CD14-positive monocyte (primary cell): ENCODE measurements at regions not wholly inside any gene's neighbourhood (a gene's known extent, or its start where the extent isn't known, plus 50 kb on each side); places are given as distances from the start of the nearest gene placed in this dataset.

Experiments used
- DNase-seq, 3 donors: peaks; one replicate each; pipeline ENCODE4 v3.0.0-alpha.2; 2011 to 2022
- H2AFZ ChIP-seq: 2 replicates; pipeline ENCODE4 v1.6.0; 2012; ENCODE audit warnings: mild to moderate bottlenecking, low read depth, low read length, inconsistent platforms; ENCODE audit not compliant: insufficient read depth, poor library complexity, severe bottlenecking
- H3K27ac ChIP-seq, 2 donors: 1 replicate in 1 of 2; 2 replicates in 1 of 2; pipeline ENCODE4 v1.5.1; 2012 to 2013; ENCODE audit warnings: low read length in 2 of 2, control low read depth in 1 of 2, inconsistent platforms in 1 of 2, low read depth in 1 of 2, mild to moderate bottlenecking in 1 of 2
- H3K27me3 ChIP-seq, 2 donors: one replicate each; pipeline versions ENCODE4 v1.6.0 to v1.6.1; 2011 to 2013; ENCODE audit warnings: low read length in 2 of 2; ENCODE audit not compliant: control insufficient read depth in 2 of 2, insufficient read depth in 2 of 2
- H3K36me3 ChIP-seq, 2 donors: replicated peaks in 1 of 2; 1 replicate in 1 of 2; 2 replicates in 1 of 2; pipeline versions ENCODE4 v1.5.1 to v1.6.1; 2012 to 2013; ENCODE audit warnings: low read length in 2 of 2, control low read depth in 1 of 2, inconsistent platforms in 1 of 2, mild to moderate bottlenecking in 1 of 2; ENCODE audit not compliant: insufficient read depth in 2 of 2, control insufficient read depth in 1 of 2
- H3K4me1 ChIP-seq, 2 donors: 1 replicate in 1 of 2; 2 replicates in 1 of 2; pipeline versions ENCODE4 v1.5.1 to v1.6.1; 2012 to 2013; ENCODE audit warnings: low read length in 2 of 2, control low read depth in 1 of 2, inconsistent platforms in 1 of 2, mild to moderate bottlenecking in 1 of 2, moderate library complexity in 1 of 2; ENCODE audit not compliant: insufficient read depth in 2 of 2, control insufficient read depth in 1 of 2
- H3K4me2 ChIP-seq: replicated peaks from 2 replicates; pipeline ENCODE3; 2012; ENCODE audit warnings: low read length, moderate library complexity, mild to moderate bottlenecking; ENCODE audit not compliant: poor library complexity, severe bottlenecking; ENCODE audit errors: extremely low read depth
- H3K4me3 ChIP-seq, 3 experiments: fragments of 200-600 bp in 1 of 3; sonication (generic) in 1 of 3; replicated peaks in 1 of 3; 1 replicate in 2 of 3; 2 replicates in 1 of 3; pipeline ENCODE4 v1.5.1; 2011 to 2013; ENCODE audit warnings: low read length in 3 of 3, mild to moderate bottlenecking in 3 of 3, control low read depth in 2 of 3, low read depth in 2 of 3, inconsistent platforms in 1 of 3, moderate library complexity in 1 of 3
- H3K79me2 ChIP-seq: 2 replicates; pipeline ENCODE4 v1.6.0; 2012; ENCODE audit warnings: mild to moderate bottlenecking, control low read depth, inconsistent platforms, low read length, moderate library complexity; ENCODE audit not compliant: insufficient read depth
- H3K9ac ChIP-seq: 2 replicates; pipeline ENCODE4 v1.6.0; 2017; ENCODE audit warnings: low read length, mild to moderate bottlenecking; ENCODE audit not compliant: insufficient read depth, poor library complexity, severe bottlenecking
- H3K9me3 ChIP-seq, 2 donors: replicated peaks in 1 of 2; 1 replicate in 1 of 2; 2 replicates in 1 of 2; pipeline versions ENCODE4 v1.5.1 to v1.6.1; 2012 to 2013; ENCODE audit warnings: low read length in 2 of 2, control low read depth in 1 of 2; ENCODE audit not compliant: control insufficient read depth in 1 of 2, insufficient read depth in 1 of 2
- H4K20me1 ChIP-seq: 2 replicates; pipeline ENCODE4 v1.6.0; 2012; ENCODE audit warnings: mild to moderate bottlenecking, low read length, control low read depth, moderate library complexity; ENCODE audit not compliant: insufficient read depth
- H3K27ac Mint-ChIP-seq, 7 donors: one replicate each; pipeline ENCODE4 v1.8.0; 2020; ENCODE audit warnings: mild to moderate bottlenecking in 7 of 7, mixed read lengths in 7 of 7, moderate library complexity in 6 of 7, inconsistent platforms in 2 of 7
- H3K27me3 Mint-ChIP-seq, 3 donors: one replicate each; pipeline ENCODE4 v1.8.0; 2021 to 2022; ENCODE audit warnings: low read depth in 3 of 3, mild to moderate bottlenecking in 3 of 3, mixed read lengths in 3 of 3, moderate library complexity in 3 of 3, inconsistent platforms in 1 of 3
- H3K36me3 Mint-ChIP-seq, 2 donors: one replicate each; pipeline ENCODE4 v1.8.0; 2020; ENCODE audit warnings: mixed read lengths in 2 of 2, inconsistent platforms in 1 of 2, mild to moderate bottlenecking in 1 of 2
- H3K4me1 Mint-ChIP-seq: one replicate; pipeline ENCODE4 v1.8.0; 2020; ENCODE audit warnings: mild to moderate bottlenecking, mixed read lengths
- H3K4me3 Mint-ChIP-seq, 2 donors: one replicate each; pipeline ENCODE4 v1.8.0; 2020; ENCODE audit warnings: mild to moderate bottlenecking in 2 of 2, mixed read lengths in 2 of 2, moderate library complexity in 1 of 2
- H3K9me3 Mint-ChIP-seq, 7 donors: one replicate each; pipeline ENCODE4 v1.8.0; 2020 to 2022; ENCODE audit warnings: mixed read lengths in 7 of 7, mild to moderate bottlenecking in 6 of 7, moderate library complexity in 6 of 7, inconsistent platforms in 2 of 7
- CTCF ChIP-seq: fragments of 200-600 bp; IDR thresholded peaks from one replicate; pipeline ENCODE4 v1.8.0; 2022; ENCODE audit warnings: antibody characterized with exemption, mild to moderate bottlenecking
- WGBS: methylation state at CpG from one replicate; pipeline ENCODE4 v1.1.5; 2013; ENCODE audit warnings: missing lambda C conversion rate; ENCODE audit not compliant: insufficient coverage; 5-methylcytosine and 5-hydroxymethylcytosine counted together
- intact Hi-C, 2 donors: fragments of 100-400 bp; cut with micrococcal nuclease; formaldehyde crosslinking; loops; one replicate each; pipeline versions ENCODE4 v1.15.0 to v1.15.1; 2023

DNA sequence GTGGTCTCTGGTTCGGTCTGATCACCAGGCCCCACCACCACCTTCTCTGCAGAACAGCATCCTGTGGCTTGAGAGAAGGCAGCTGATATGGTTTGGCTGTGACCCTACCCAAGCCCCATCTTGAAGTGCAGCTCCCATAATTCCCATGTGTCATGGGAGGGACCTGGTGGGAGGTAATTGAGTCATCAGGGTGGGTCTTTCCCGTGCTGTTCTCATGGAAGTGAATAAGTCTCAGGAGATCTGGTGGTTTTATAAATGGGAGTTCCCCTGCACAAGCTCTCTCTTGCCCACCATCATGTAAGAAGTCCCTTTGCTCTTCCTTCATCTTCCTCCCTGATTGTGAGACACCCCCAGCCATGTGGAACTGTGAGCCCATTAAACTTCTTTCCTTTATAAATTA, 352.3 kb upstream of the CDH5 start:
- Mint-ChIP-seq H3K36me3 (no peaks in the 10 kb centered on the region), H3K4me3 (no peak overlapping the region), H3K9me3 (peaks cover 0 to 3% (median 0%) of the 10 kb centered on the region in 7 donors), H3K4me1 (no peaks in the 10 kb centered on the region), H3K27ac (peak overlapping the region in 1 of 7 donors; percentile 1), H3K27me3 (peaks cover 2 to 8% (median 4%) of the 10 kb centered on the region in 3 donors)
- Histone ChIP-seq H2AFZ (no peak overlapping the region), H3K4me3 (no peak overlapping the region), H3K36me3 (no peaks in the 10 kb centered on the region), H3K27ac (no peak overlapping the region), H3K27me3 (no peaks in the 10 kb centered on the region), H3K9me3 (no peaks in the 10 kb centered on the region), H3K9ac (no peak overlapping the region), H3K79me2 (no peaks in the 10 kb centered on the region), H4K20me1 (no peaks in the 10 kb centered on the region), H3K4me2 (no peak overlapping the region), H3K4me1 (no peaks in the 10 kb centered on the region)
- no peak for DNase-seq
- WGBS, result no CpG with 5 or more reads among the region's 2 CpGs
- intact Hi-C loops, result no loop called here
- TF ChIP-seq CTCF, result no peak

DNA sequence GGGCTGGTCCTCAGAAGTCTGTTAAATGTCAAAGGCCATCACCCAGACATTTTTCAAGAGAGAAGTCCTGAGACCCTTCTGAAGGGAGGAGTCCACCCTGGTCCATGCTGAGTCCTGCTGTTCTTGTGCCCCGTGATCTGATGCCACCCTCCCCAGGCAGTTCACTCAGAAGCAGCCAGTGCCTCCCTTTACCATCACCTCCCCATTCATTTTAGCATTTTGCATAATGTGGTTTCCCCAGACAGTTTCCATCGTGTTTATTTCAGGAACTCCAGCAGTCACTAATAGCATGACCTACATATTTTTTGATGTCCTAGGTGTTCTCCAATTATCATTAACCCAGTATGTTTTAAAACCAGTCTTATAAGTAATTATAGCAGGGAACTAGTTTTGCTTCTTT, 353.0 kb upstream of the CDH5 start:
- TF ChIP-seq CTCF, result no peak
- Histone ChIP-seq H3K4me3 (no peak overlapping the region), H3K9me3 (no peaks in the 10 kb centered on the region), H3K27ac (no peak overlapping the region), H3K9ac (no peak overlapping the region), H3K36me3 (no peaks in the 10 kb centered on the region), H2AFZ (no peak overlapping the region), H3K4me2 (no peak overlapping the region), H3K4me1 (no peaks in the 10 kb centered on the region), H3K27me3 (no peaks in the 10 kb centered on the region), H4K20me1 (no peaks in the 10 kb centered on the region), H3K79me2 (no peaks in the 10 kb centered on the region)
- no peaks in the 10 kb centered on the region for H3K4me1 Mint-ChIP-seq
- DNase-seq, result no peak
- H3K4me3 Mint-ChIP-seq, result no peak overlapping the region
- H3K36me3 Mint-ChIP-seq, result no peaks in the 10 kb centered on the region
- H3K27ac Mint-ChIP-seq, result no peak overlapping the region
- WGBS, result 100% methylated on average over 1 of the region's 2 CpGs
- H3K9me3 Mint-ChIP-seq, result peaks cover 0 to 3% (median 0%) of the 10 kb centered on the region in 7 donors
- peaks cover 2 to 8% (median 4%) of the 10 kb centered on the region in 3 donors for H3K27me3 Mint-ChIP-seq
- intact Hi-C loops, result no loop called here
